HG02678 (cell line): ENCODE measurements at regions not wholly inside any gene's neighbourhood (a gene's known extent, or its start where the extent isn't known, plus 50 kb on each side); places are given as distances from the start of the nearest gene placed in this dataset.
A peak's percentile ranks its signal among the peaks of the same experiment; 100 is the strongest.
"Not testable (repeated sequence)": the region's sequence is repeated elsewhere in the genome, so short reads cannot be mapped to it uniquely, and the experiment has no call there.

Experiments
- ATAC-seq: cut with Tn5 transposase; IDR thresholded peaks from one replicate; pipeline ENCODE4 v1.9.1; 2021; ENCODE audit warnings: mild to moderate bottlenecking, moderate library complexity; ENCODE audit not compliant: unreplicated experiment

DNA sequence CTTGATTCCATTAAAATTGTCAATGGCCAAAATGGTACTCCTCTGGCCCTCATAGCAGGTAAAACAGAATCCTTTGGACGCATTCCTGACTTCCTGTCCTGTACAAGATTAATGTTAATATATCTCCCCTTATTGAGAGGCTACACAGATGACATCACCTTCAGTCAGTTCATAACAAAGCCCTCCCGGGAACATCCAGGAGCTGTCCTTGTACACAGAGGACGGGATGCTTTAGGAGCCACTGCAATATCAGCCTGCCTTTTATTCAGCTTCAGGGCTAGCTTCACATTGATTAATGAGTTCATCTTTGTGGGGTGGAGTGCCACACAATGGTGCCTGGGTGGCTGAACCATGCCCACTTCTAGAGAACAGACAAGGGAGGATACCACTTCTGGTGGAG is 235.1 kb downstream of the NRIP1 start:
- no peak for ATAC-seq

DNA sequence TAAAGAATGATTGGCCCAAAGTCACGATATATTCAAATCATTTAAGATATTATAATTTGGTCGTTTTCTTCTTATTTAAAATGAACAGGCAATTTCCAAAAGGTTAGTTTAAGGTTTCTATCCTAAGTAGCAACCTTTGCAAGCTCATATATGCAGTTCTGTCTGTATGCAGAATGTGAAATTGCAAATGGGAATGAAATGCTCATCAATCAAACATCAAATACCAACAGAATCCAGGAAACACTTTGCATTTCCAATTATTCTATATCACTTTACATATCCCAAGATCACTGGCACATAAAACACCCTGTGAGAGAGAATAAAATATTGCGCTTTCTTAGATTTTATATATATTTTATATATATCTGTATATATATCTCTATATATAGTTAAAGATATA is 237.3 kb downstream of the NRIP1 start:
- ATAC-seq: no peak

DNA sequence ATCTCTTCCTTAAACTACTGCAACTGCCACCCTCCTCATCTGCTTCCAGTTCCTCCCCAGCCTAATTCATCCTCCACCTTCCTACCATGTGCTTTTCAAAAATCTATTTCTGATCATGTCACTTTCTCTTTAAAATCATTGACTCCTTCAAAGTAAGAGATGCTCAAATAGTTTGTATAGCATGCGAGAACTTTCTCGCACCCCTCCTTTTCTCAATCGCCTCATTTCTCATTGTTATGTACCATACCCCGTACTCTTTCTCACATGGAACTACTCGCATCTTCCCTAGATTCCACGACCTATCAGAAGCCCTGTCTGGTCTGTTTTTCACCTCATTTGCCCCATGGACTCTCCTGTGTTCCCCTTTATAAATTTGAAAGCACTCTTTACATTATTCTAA is 238.2 kb downstream of the NRIP1 start:
- no peak for ATAC-seq

- peak; percentile 75 for ATAC-seq
These were observed 239.3 kb downstream of the NRIP1 start for GRCh38 chr21:14825514-14825974.

GRCh38 chr21:14824126-14824525 is 240.7 kb downstream of the NRIP1 start:
- ATAC-seq: no peak

- ATAC-seq: no peak
These were observed 247.5 kb downstream of the NRIP1 start for GRCh38 chr21:14817311-14817710.

- ATAC-seq: no peak
These were observed 249.8 kb downstream of the NRIP1 start for GRCh38 chr21:14814991-14815390.

GRCh38 chr21:14814282-14814681 is 250.5 kb downstream of the NRIP1 start:
- ATAC-seq: no peak

GRCh38 chr21:14804170-14804569 is 258.1 kb upstream of the SAMSN1 start:
- not testable (repeated sequence) for ATAC-seq

- no peak for ATAC-seq
These were observed 251.4 kb upstream of the SAMSN1 start for GRCh38 chr21:14797543-14797942.

DNA sequence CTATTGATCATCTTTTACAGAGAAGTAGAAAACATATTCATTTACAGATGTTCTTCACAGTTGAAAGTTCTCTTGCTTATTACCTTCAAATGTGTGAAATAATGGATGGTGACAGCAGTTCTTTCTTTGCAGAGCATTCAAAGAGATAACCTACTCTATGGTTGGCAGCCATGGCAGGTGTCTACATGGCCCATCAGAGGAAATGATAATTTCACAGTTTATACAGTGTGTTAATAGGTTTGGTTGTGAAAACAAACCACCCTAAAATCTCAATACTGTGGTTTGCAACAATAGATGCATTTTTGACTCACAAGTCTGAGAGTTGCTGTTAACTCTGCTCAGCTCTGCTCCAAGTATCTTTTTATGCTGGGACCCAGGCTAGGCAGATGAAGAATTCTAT is 241.2 kb upstream of the SAMSN1 start:
- no peak for ATAC-seq

DNA sequence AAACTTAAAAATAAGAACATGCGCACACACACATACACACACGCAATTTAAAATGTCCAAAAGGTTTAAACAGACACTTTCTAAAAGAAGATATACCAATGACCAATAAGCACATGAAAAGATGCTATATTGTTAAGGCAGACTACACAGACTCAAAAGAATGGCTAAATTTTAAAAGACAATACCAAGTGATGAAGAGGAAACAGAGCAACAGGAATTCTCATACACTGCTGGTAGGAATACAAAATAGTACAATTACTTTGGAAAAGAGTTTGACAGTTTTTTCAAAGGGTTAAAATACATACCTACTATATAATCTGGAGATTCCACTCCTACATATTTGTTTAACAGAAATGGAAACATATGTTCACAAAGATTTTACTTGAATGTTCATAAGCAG is 239.6 kb upstream of the SAMSN1 start:
- no peak for ATAC-seq

DNA sequence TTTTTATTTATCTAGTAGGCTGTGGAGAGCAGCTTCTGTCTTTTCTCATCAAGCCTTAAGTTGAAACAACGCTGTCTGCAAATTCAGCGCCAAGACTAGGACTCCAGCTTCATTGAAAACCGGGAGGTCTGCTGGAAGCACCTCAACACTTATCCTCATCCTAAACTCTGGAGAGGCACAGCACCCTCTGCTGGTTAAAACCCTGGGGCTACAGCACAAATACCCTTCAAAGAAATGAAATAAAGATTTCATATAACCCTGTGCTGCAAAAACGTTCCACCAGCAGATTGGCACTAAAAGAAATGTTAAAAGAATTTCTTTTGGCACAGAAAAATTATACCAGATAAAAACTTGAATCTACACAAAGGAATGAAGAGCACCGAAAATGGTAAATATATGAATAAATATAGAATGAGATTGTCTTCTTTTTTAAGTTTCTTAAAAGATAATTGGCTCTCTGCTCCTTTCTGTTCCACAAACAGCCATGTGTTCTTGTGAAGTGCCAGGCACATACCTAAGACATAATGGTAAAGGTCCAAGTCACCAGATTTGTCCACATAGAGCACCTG is 227.7 kb upstream of the SAMSN1 start:
- no peak for ATAC-seq

- no peak for ATAC-seq
These were observed 225.5 kb upstream of the SAMSN1 start for GRCh38 chr21:14771593-14771992.

DNA sequence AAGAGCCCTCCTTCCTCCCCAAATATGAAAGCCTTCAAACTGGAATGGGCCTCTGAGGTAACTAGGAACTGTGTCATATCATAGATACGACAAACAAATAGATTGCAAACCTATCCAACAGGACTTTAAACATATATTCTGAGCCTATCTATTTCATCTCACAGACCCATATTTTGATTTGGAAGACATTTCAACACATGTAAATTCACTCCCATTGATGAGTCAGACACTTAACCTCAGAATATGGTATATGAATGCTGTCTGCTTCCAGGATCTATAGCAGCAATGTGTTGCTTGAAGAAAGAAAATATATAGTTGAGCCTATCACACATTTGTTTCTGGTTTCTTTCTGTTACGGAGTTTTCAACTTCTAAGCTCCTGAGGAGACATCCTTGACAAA is 221.9 kb upstream of the SAMSN1 start:
- ATAC-seq: no peak

DNA sequence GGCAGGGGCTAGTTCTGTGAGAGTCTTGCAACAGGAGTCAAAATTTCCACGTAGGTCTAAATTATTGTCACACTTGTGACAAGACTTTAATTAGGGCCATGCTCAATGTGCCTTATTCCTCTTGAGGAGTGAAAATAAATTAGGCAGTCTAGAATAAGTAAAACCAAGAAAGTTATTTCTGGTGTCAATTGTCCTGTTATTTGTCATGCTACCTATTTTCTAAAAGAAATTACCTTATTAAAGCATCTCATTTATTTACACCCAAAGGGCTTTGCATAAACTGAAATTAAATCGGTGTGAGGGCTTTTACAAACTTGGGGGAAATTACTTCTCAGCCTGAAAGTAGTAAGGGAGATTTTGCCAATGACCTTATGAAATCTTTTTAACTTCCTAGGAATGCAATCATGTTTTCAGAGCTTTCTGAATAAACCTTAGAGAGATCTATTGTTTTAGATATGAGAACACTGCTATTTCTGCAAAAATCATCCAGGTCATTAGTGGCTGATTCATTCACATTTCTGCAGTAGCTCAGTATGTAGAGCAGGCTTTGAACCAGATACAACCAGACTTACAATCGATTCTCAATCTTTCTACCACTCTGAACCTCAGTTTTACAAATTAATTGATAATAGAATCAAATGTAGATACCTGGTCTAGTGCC is 221.2 kb upstream of the SAMSN1 start:
- no peak for ATAC-seq

DNA sequence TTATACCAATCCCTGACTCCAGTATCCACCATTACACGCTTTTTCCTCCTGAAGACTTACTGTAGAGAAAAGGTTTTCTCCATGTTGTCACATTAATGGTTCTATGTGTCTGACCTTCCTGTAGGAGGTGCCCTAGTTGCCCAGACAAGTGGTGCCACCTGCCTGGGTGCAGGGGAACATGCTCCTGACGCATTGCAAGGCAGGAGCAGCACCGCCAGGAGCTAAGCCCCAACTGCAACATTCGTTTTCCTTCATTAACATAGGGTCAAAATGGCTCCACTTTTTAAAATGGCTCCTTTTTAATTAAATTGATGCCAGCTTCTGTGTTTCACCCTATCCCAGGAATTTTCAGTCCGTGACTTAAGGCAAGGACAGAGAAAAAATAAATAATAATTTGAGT is 220.1 kb upstream of the SAMSN1 start:
- ATAC-seq: no peak

DNA sequence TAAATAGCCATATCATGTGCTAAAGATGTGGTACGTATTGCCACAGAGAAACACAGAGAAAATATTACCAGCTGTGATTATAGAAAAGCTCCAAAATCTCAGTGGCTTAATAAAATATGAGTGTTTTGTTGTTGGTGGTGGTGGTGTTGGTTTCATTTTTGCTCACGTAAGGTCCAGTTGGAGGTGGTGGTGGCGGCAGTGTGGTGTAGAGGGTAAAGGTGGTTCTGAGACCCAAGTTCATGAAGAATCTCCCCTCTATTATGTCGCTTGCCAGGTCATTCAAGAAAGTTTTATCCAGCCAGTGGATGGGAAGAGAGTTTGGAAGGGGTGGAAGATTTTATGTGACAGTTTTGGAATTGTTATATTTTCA is 217.6 kb upstream of the SAMSN1 start:
- ATAC-seq: peak; percentile 11

GRCh38 chr21:14762734-14763694 is 216.9 kb upstream of the SAMSN1 start:
- peak; percentile 98 for ATAC-seq

DNA sequence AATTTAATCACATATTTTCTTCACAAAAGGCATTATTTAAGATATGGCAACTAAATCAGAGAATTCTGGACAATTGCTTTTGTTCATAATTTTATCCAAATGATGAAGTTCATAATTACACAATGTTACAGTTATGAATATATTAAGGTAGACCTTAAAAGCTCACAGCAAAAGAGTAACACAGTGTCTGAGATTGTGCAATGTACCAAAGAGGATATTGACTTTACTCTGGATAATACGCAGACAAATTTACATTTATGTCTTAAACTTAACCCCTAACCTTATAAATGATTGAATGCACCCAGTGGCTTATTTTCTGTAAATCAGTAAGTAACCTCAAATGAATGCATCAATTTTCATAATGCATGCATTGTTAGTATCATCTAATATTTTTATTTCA is 216.2 kb upstream of the SAMSN1 start:
- no peak for ATAC-seq

- no peak for ATAC-seq
These were observed 213.2 kb upstream of the SAMSN1 start for GRCh38 chr21:14759285-14759684.

GRCh38 chr21:14758849-14759248 is 212.7 kb upstream of the SAMSN1 start:
- no peak for ATAC-seq
